Erythroblast (primary cell): ENCODE measurements at regions not wholly inside any gene's neighbourhood (a gene's known extent, or its start where the extent isn't known, plus 50 kb on each side); places are given as distances from the start of the nearest gene placed in this dataset.
A peak's percentile ranks its signal among the peaks of the same experiment; 100 is the strongest.

ENCODE experiments used
- DNase-seq, 2 experiments: peaks; one replicate each; lab custom pipeline; 2025; lab: John Stamatoyannopoulos, UW
- GATA1 ChIP-seq: IDR thresholded peaks from 2 replicates; pipeline ENCODE4 v1.6.1; 2011; ENCODE audit warnings: low read depth, mild to moderate bottlenecking, control low read depth, low read length, moderate library complexity
- POLR2A ChIP-seq: IDR thresholded peaks from 2 replicates; pipeline ENCODE4 v1.6.1; 2011; ENCODE audit warnings: mild to moderate bottlenecking, low read length

GRCh38 chr3:86629511-86629910, 361.4 kb downstream of the VGLL3 start:
- no peak for DNase-seq
- TF ChIP-seq POLR2A (no peak), GATA1 (no peak)

GRCh38 chr3:86624192-86624591, 366.8 kb downstream of the VGLL3 start:
- TF ChIP-seq GATA1 = no peak
- DNase-seq = no peak

- no peak for DNase-seq
- TF ChIP-seq GATA1 (no peak), POLR2A (no peak)
These were observed 372.2 kb downstream of the VGLL3 start for GRCh38 chr3:86618706-86619105.

GRCh38 chr3:86605166-86605565, 385.8 kb downstream of the VGLL3 start:
- no peak for DNase-seq
- TF ChIP-seq POLR2A = no peak
- TF ChIP-seq GATA1 = no peak

- TF ChIP-seq GATA1 (no peak), POLR2A (no peak)
- DNase-seq = no peak
These were observed 395.3 kb downstream of the VGLL3 start for GRCh38 chr3:86595696-86596095.

GRCh38 chr3:86594838-86595237, 396.1 kb downstream of the VGLL3 start:
- DNase-seq = no peak
- TF ChIP-seq POLR2A (no peak), GATA1 (no peak)

GRCh38 chr3:86578071-86578470, 412.9 kb downstream of the VGLL3 start:
- TF ChIP-seq GATA1 = no peak
- no peak for TF ChIP-seq POLR2A
- DNase-seq = no peak

GRCh38 chr3:86563400-86563970, 427.5 kb downstream of the VGLL3 start:
- peak; percentile 29 to 54 for DNase-seq
- TF ChIP-seq POLR2A (no peak), GATA1 (no peak)

- no peak for DNase-seq
- no peak for TF ChIP-seq GATA1
- no peak for TF ChIP-seq POLR2A
These were observed 428.9 kb downstream of the VGLL3 start for GRCh38 chr3:86562090-86562489.

- no peak for TF ChIP-seq POLR2A
- no peak for TF ChIP-seq GATA1
These were observed 429.7 kb downstream of the VGLL3 start for GRCh38 chr3:86561215-86561614.

GRCh38 chr3:86554383-86554782, 436.6 kb downstream of the VGLL3 start:
- no peak for DNase-seq
- TF ChIP-seq GATA1 (no peak), POLR2A (no peak)

More at GRCh38 chr3:86561215-86561614, 429.7 kb downstream of the VGLL3 start:
- no peak for DNase-seq

- DNase-seq = no peak
- TF ChIP-seq GATA1 (no peak), POLR2A (no peak)
These were observed 443.3 kb downstream of the VGLL3 start for GRCh38 chr3:86547692-86548091.

- TF ChIP-seq POLR2A (no peak), GATA1 (no peak)
- no peak for DNase-seq
These were observed 453.8 kb downstream of the VGLL3 start for GRCh38 chr3:86537171-86537570.

GRCh38 chr3:86519819-86520218, 471.1 kb downstream of the VGLL3 start:
- no peak for TF ChIP-seq GATA1
- no peak for TF ChIP-seq POLR2A
- DNase-seq = no peak

- no peak for TF ChIP-seq POLR2A
- TF ChIP-seq GATA1 = no peak
- DNase-seq = no peak
These were observed 509.3 kb downstream of the VGLL3 start for GRCh38 chr3:86481636-86482035.

GRCh38 chr3:86481031-86481430, 509.9 kb downstream of the VGLL3 start:
- DNase-seq = no peak
- TF ChIP-seq POLR2A (no peak), GATA1 (no peak)
